ENCODE measurements at regions not wholly inside any gene's neighbourhood (a gene's known extent, or its start where the extent isn't known, plus 50 kb on each side); places are given as distances from the start of the nearest gene placed in this dataset.

GRCh38 chr3:26171006-26171405, 381.1 kb downstream of the OXSM start:
- no peaks in the 10 kb centered on the region for H3K36me3 ChIP-seq (ENCODE audit: control insufficient read depth in 2 of 2, extremely low read depth in 1 of 2, insufficient read depth in 2 of 2, low read length in 2 of 2)
- ChIA-PET CTCF (no interaction called here), POLR2A (no interaction called here)
- H3K27ac ChIP-seq (ENCODE audit: insufficient read depth, low read depth, low read length): no peak overlapping the region
- intact Hi-C loops (cut with micrococcal nuclease) (no loop called here), dilution Hi-C loops (cut with MboI; ENCODE audit: extremely low pct_ligation_motif_present, low sequenced_read_pairs) (no loop called here)
- no peaks in the 10 kb centered on the region for H3K79me2 ChIP-seq (ENCODE audit: control insufficient read depth, insufficient read depth, low read length)
- no peak for DNase-seq (ENCODE audit: low read depth, low spot score)
- no peaks in the 10 kb centered on the region for H3K4me1 ChIP-seq (ENCODE audit: control insufficient read depth, extremely low read depth, insufficient read depth, low read length)
- TF ChIP-seq MYC (IDR thresholded peaks at IDR 0.05; ENCODE audit: low read depth, low read length) (no peak), GATA2 (IDR thresholded peaks at IDR 0.05; ENCODE audit: insufficient read depth, insufficient read length, low read depth, low read length) (no peak), JUN (IDR thresholded peaks at IDR 0.05; ENCODE audit: borderline replicate concordance, insufficient read depth, insufficient read length, low read depth) (no peak)
- H3K27me3 ChIP-seq (ENCODE audit: control insufficient read depth in 2 of 2, insufficient read depth in 2 of 2, low read length in 2 of 2): no peaks in the 10 kb centered on the region
- H3K9me3 ChIP-seq (replicated peaks; ENCODE audit: control insufficient read depth, insufficient read depth, low read length): peaks cover 1% of the 10 kb centered on the region
- H4K20me1 ChIP-seq (replicated peaks; ENCODE audit: control insufficient read depth, extremely low read depth, insufficient read depth, low read length): no peaks in the 10 kb centered on the region
- no peak overlapping the region for H3K9ac ChIP-seq (replicated peaks; ENCODE audit: extremely low read depth, insufficient read depth, low read length)
- BruUV-seq (replicated peaks): no TSS peak
- no peaks in the 10 kb centered on the region for H3K9me1 ChIP-seq (replicated peaks; ENCODE audit: control insufficient read depth, extremely low read depth, insufficient read depth, low read length)
- no peak overlapping the region for H3K4me2 ChIP-seq (ENCODE audit: insufficient read depth, low read length)
- H3K4me3 ChIP-seq (replicated peaks in 1 of 3; ENCODE audit: insufficient read depth in 1 of 3, low read depth in 1 of 3, low read length in 3 of 3): no peak overlapping the region
- no peak overlapping the region for H2AFZ ChIP-seq (ENCODE audit: low read depth, low read length)
- FAIRE-seq: no peak

DNA sequence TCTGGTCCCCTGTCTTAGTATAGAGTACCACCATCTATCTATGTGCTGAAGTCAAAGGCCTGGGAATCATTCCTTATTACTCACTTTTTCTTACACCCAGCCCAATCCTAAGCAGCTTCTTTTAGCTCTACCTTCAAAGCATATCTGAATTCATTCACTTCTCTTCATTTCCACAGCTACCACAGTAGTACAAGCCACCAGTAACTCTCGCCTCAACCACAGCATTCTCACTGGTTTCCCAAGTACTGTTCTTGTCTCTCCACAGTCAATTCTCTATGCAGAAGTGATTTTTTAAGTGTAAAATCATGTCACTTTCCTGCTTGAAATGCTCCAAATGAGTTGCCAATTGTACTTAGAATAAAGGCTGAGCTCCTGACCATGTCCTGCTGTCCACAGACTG, 401.7 kb downstream of the OXSM start:
- TF ChIP-seq POLR2AphosphoS5 (IDR thresholded peaks at IDR 0.05; ENCODE audit: insufficient read depth, low read depth, low read length): no peak
- no peak for TF ChIP-seq EZH2 (IDR thresholded peaks at IDR 0.05; ENCODE audit: borderline replicate concordance, low read depth, low read length, severe bottlenecking)
- TF ChIP-seq MAX (IDR thresholded peaks at IDR 0.05; ENCODE audit: insufficient read depth, insufficient read length): no peak
- TF ChIP-seq FOS (IDR thresholded peaks at IDR 0.05; ENCODE audit: borderline replicate concordance, insufficient read depth, low read length): no peak
- no peak for TF ChIP-seq MYC (IDR thresholded peaks at IDR 0.05; ENCODE audit: low read depth, low read length)
- TF ChIP-seq JUN (IDR thresholded peaks at IDR 0.05; ENCODE audit: borderline replicate concordance, insufficient read depth, insufficient read length, low read depth): no peak
- TF ChIP-seq GATA2 (IDR thresholded peaks at IDR 0.05; ENCODE audit: insufficient read depth, insufficient read length, low read depth, low read length): no peak
- TF ChIP-seq, protein P1, sequence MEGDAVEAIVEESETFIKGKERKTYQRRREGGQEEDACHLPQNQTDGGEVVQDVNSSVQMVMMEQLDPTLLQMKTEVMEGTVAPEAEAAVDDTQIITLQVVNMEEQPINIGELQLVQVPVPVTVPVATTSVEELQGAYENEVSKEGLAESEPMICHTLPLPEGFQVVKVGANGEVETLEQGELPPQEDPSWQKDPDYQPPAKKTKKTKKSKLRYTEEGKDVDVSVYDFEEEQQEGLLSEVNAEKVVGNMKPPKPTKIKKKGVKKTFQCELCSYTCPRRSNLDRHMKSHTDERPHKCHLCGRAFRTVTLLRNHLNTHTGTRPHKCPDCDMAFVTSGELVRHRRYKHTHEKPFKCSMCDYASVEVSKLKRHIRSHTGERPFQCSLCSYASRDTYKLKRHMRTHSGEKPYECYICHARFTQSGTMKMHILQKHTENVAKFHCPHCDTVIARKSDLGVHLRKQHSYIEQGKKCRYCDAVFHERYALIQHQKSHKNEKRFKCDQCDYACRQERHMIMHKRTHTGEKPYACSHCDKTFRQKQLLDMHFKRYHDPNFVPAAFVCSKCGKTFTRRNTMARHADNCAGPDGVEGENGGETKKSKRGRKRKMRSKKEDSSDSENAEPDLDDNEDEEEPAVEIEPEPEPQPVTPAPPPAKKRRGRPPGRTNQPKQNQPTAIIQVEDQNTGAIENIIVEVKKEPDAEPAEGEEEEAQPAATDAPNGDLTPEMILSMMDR (IDR thresholded peaks at IDR 0.05; ENCODE audit: extremely low read depth in 1 of 2, insufficient read depth in 1 of 2, low read depth in 1 of 2, low read length in 2 of 2): no peak
- TF ChIP-seq POLR2A (IDR thresholded peaks at IDR 0.05; ENCODE audit: low read depth, low read length): no peak
- CTCF ChIA-PET: no interaction called here
- dilution Hi-C loops (cut with MboI; ENCODE audit: extremely low pct_ligation_motif_present, low sequenced_read_pairs): no loop called here

More for the DNA sequence above, 401.7 kb downstream of the OXSM start:
- no peaks in the 10 kb centered on the region for H3K36me3 ChIP-seq (ENCODE audit: control insufficient read depth in 2 of 2, extremely low read depth in 1 of 2, insufficient read depth in 2 of 2, low read length in 2 of 2)
- H3K79me2 ChIP-seq (ENCODE audit: control insufficient read depth, insufficient read depth, low read length): no peaks in the 10 kb centered on the region
- H3K4me3 ChIP-seq (replicated peaks in 1 of 3; ENCODE audit: insufficient read depth in 1 of 3, low read depth in 1 of 3, low read length in 3 of 3): no peak overlapping the region
- no peaks in the 10 kb centered on the region for H4K20me1 ChIP-seq (replicated peaks; ENCODE audit: control insufficient read depth, extremely low read depth, insufficient read depth, low read length)
- BruUV-seq (replicated peaks): no TSS peak
- no peak overlapping the region for H2AFZ ChIP-seq (ENCODE audit: low read depth, low read length)
- H3K9ac ChIP-seq (replicated peaks; ENCODE audit: extremely low read depth, insufficient read depth, low read length): no peak overlapping the region
- no peaks in the 10 kb centered on the region for H3K27me3 ChIP-seq (ENCODE audit: control insufficient read depth in 2 of 2, insufficient read depth in 2 of 2, low read length in 2 of 2)
- DNase-seq (ENCODE audit: low read depth, low spot score): no peak
- H3K27ac ChIP-seq (ENCODE audit: insufficient read depth, low read depth, low read length): no peak overlapping the region
- H3K4me2 ChIP-seq (ENCODE audit: insufficient read depth, low read length): no peak overlapping the region
- peaks cover 2% of the 10 kb centered on the region for H3K9me3 ChIP-seq (replicated peaks; ENCODE audit: control insufficient read depth, insufficient read depth, low read length)
- intact Hi-C loops (cut with micrococcal nuclease): no loop called here
- no peak for FAIRE-seq
- POLR2A ChIA-PET: no interaction called here
- H3K9me1 ChIP-seq (replicated peaks; ENCODE audit: control insufficient read depth, extremely low read depth, insufficient read depth, low read length): no peaks in the 10 kb centered on the region
- H3K4me1 ChIP-seq (ENCODE audit: control insufficient read depth, extremely low read depth, insufficient read depth, low read length): no peaks in the 10 kb centered on the region

Data from endothelial cell of umbilical vein (primary cell).